ENCODE measurements at regions not wholly inside any gene's neighbourhood (a gene's known extent, or its start where the extent isn't known, plus 50 kb on each side); places are given as distances from the start of the nearest gene placed in this dataset.

DNA sequence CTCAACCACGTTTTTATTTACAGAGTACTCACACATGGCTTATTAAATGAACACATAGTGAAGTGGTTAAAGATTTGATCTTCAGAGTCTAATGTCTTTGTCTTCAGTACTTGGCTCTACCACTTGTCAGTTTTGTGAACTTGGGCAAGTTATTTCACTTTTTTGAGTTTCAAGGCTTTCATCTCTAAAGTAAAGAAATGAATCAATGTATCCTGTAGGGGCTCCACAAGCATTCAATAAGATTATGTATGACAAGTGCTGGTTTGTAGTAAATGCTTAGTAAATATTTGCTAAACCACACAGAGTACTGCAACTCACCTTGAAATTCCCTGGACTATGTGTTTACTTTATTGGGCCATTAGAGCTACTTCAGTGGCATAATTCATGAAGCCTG, 446.0 kb upstream of the GOT2 start:
- TF ChIP-seq SMC3 (IDR thresholded peaks at IDR 0.05; ENCODE audit: borderline replicate concordance, low read length) (no peak), YY1 (IDR thresholded peaks at IDR 0.05; ENCODE audit: low read depth, low read length) (no peak), ZBED1 (IDR thresholded peaks at IDR 0.05; ENCODE audit: borderline replicate concordance) (no peak), CEBPZ (IDR thresholded peaks at IDR 0.05; ENCODE audit: low read depth, low read length) (no peak), SIN3A (IDR thresholded peaks at IDR 0.05; ENCODE audit: low read depth, low read length) (no peak), CTCF (IDR thresholded peaks at IDR 0.05 in 2 of 3, conservative IDR thresholded peaks at IDR 0.05 in 1 of 3; ENCODE audit: control insufficient read depth in 2 of 3, extremely low read depth in 1 of 3, insufficient read depth in 1 of 3, low read depth in 3 of 3, low read length in 3 of 3) (no peak), NR2F1 (conservative IDR thresholded peaks at IDR 0.05) (no peak), ASH2L (IDR thresholded peaks at IDR 0.05; ENCODE audit: borderline replicate concordance, low read depth) (no peak)
